ENCODE measurements at regions not wholly inside any gene's neighbourhood (a gene's known extent, or its start where the extent isn't known, plus 50 kb on each side); places are given as distances from the start of the nearest gene placed in this dataset.

- H3K27ac ChIP-seq = no peak overlapping the region
- TF ChIP-seq CTCF (IDR thresholded peaks at IDR 0.05) = no peak
These were observed 57.8 kb upstream of the GPR45 start for GRCh38 chr2:105183555-105184323.

GRCh38 chr2:105184420-105184819 lies 57.1 kb upstream of the GPR45 start:
- no peak overlapping the region for H3K27ac ChIP-seq
- TF ChIP-seq CTCF (IDR thresholded peaks at IDR 0.05) (no peak), ZFX (IDR thresholded peaks at IDR 0.05; ENCODE audit: borderline replicate concordance) (no peak)

GRCh38 chr2:105186967-105187498 lies 54.5 kb upstream of the GPR45 start:
- TF ChIP-seq ZFX (IDR thresholded peaks at IDR 0.05; ENCODE audit: borderline replicate concordance) (no peak), CTCF (IDR thresholded peaks at IDR 0.05) (no peak)
- H3K27ac ChIP-seq = no peak overlapping the region

GRCh38 chr2:105187531-105187930 lies 54.0 kb upstream of the GPR45 start:
- TF ChIP-seq ZFX (IDR thresholded peaks at IDR 0.05; ENCODE audit: borderline replicate concordance) (no peak), CTCF (IDR thresholded peaks at IDR 0.05) (no peak)
- H3K27ac ChIP-seq = no peak overlapping the region

GRCh38 chr2:105188343-105188742 lies 53.2 kb upstream of the GPR45 start:
- TF ChIP-seq ZFX (IDR thresholded peaks at IDR 0.05; ENCODE audit: borderline replicate concordance) (no peak), CTCF (IDR thresholded peaks at IDR 0.05) (no peak)
- H3K27ac ChIP-seq = no peak overlapping the region

All from 22Rv1 (cell line).